Endothelial cell of umbilical vein (primary cell): ENCODE measurements at regions not wholly inside any gene's neighbourhood (a gene's known extent, or its start where the extent isn't known, plus 50 kb on each side); places are given as distances from the start of the nearest gene placed in this dataset.

Source experiments
- BruUV-seq: library from RNA; stranded (reverse); fragments of 400-500 nt; replicated peaks from 2 replicates; lab custom pipeline; 2021; lab: Mats Ljungman, UMichigan
- CTCF ChIA-PET: fragments of 300-600, 350-600 bp; sonication (Branson Sonifier 250); formaldehyde crosslinking; loops from one replicate; lab custom pipeline; 2021; ENCODE audit warnings: antibody characterized with exemption, inconsistent platforms; lab: Charles Lee
- POLR2A ChIA-PET: fragments of 300-600, 350-600 bp; sonication (Branson Sonifier 250); formaldehyde crosslinking; loops from one replicate; lab custom pipeline; 2021; ENCODE audit warnings: antibody characterized with exemption, inconsistent platforms; lab: Charles Lee
- DNase-seq: peaks from one replicate; pipeline ENCODE4 v3.0.0-alpha.2; 2011; ENCODE audit warnings: low read depth, low spot score
- FAIRE-seq: peaks from 2 replicates; lab custom pipeline; 2011; peaks lifted over from hg19 to GRCh38; lab: Jason Lieb, UNC
- H2AFZ ChIP-seq: 2 replicates; pipeline ENCODE4 v1.6.0; 2012; ENCODE audit warnings: low read depth, low read length, control low read depth, inconsistent platforms
- H3K27ac ChIP-seq: 2 replicates; pipeline ENCODE4 v1.5.1; 2011; ENCODE audit warnings: low read depth, mild to moderate bottlenecking, control low read depth, low read length, moderate library complexity; ENCODE audit not compliant: insufficient read depth
- H3K27me3 ChIP-seq, 2 experiments: 2 replicates each; pipeline versions ENCODE4 v1.6.0 to v1.6.1; 2011; ENCODE audit warnings: low read length in 2 of 2, mixed read lengths in 1 of 2; ENCODE audit not compliant: control insufficient read depth in 2 of 2, insufficient read depth in 2 of 2
- H3K36me3 ChIP-seq, 2 experiments: 2 replicates in 1 of 2; 3 replicates in 1 of 2; pipeline ENCODE4 v1.5.1; 2011; ENCODE audit warnings: low read length in 2 of 2, mild to moderate bottlenecking in 1 of 2, moderate library complexity in 1 of 2; ENCODE audit not compliant: control insufficient read depth in 2 of 2, insufficient read depth in 2 of 2; ENCODE audit errors: extremely low read depth in 1 of 2
- H3K4me1 ChIP-seq: 3 replicates; pipeline ENCODE4 v1.5.1; 2011; ENCODE audit warnings: mild to moderate bottlenecking, low read length; ENCODE audit not compliant: control insufficient read depth, insufficient read depth; ENCODE audit errors: extremely low read depth
- H3K4me2 ChIP-seq: 2 replicates; pipeline ENCODE4 v1.6.1; 2011; ENCODE audit warnings: low read length, control low read depth, mixed read lengths; ENCODE audit not compliant: insufficient read depth
- H3K4me3 ChIP-seq, 3 experiments: fragments of 200-600 bp in 1 of 3; sonication (generic), shearing (Covaris generic) in 1 of 3; replicated peaks in 1 of 3; 2 replicates each; pipeline ENCODE4 v1.5.1; 2011 to 2016; ENCODE audit warnings: control low read depth in 3 of 3, low read length in 3 of 3, mild to moderate bottlenecking in 2 of 3, inconsistent platforms in 1 of 3, low read depth in 1 of 3, moderate library complexity in 1 of 3; ENCODE audit not compliant: insufficient read depth in 1 of 3
- H3K79me2 ChIP-seq: 2 replicates; pipeline ENCODE4 v1.6.0; 2012; ENCODE audit warnings: low read length, inconsistent platforms; ENCODE audit not compliant: control insufficient read depth, insufficient read depth
- H3K9ac ChIP-seq: replicated peaks from 2 replicates; pipeline ENCODE3; 2011; ENCODE audit warnings: low read length, control low read depth; ENCODE audit not compliant: insufficient read depth; ENCODE audit errors: extremely low read depth
- H3K9me1 ChIP-seq: replicated peaks from 3 replicates; pipeline ENCODE4 v1.6.0; 2011; ENCODE audit warnings: mild to moderate bottlenecking, low read length; ENCODE audit not compliant: control insufficient read depth, insufficient read depth; ENCODE audit errors: extremely low read depth
- H3K9me3 ChIP-seq: replicated peaks from 2 replicates; pipeline ENCODE4 v1.5.1; 2012; ENCODE audit warnings: low read length, inconsistent platforms; ENCODE audit not compliant: control insufficient read depth, insufficient read depth
- H4K20me1 ChIP-seq: replicated peaks from 2 replicates; pipeline ENCODE3; 2011; ENCODE audit warnings: mild to moderate bottlenecking, low read length; ENCODE audit not compliant: control insufficient read depth, insufficient read depth; ENCODE audit errors: extremely low read depth
- CTCF ChIP-seq, 2 donors: IDR thresholded peaks; 1 replicate in 1 of 2; 2 replicates in 1 of 2; pipeline ENCODE4 v1.5.1; 2011; ENCODE audit warnings: low read length in 2 of 2, mild to moderate bottlenecking in 2 of 2, moderate library complexity in 2 of 2, control low read depth in 1 of 2, inconsistent platforms in 1 of 2, low read depth in 1 of 2; ENCODE audit not compliant: insufficient read depth in 1 of 2; ENCODE audit errors: extremely low read depth in 1 of 2
- EZH2 ChIP-seq: IDR thresholded peaks from 2 replicates; pipeline ENCODE4 v1.6.1; 2012; ENCODE audit warnings: borderline replicate concordance, low read depth, mild to moderate bottlenecking, moderate library complexity, low read length, inconsistent platforms; ENCODE audit not compliant: severe bottlenecking
- FOS ChIP-seq: IDR thresholded peaks from 2 replicates; pipeline ENCODE4 v1.6.1; 2011; ENCODE audit warnings: mild to moderate bottlenecking, low read length, moderate library complexity, borderline replicate concordance; ENCODE audit not compliant: insufficient read depth
- GATA2 ChIP-seq: IDR thresholded peaks from 2 replicates; pipeline ENCODE4 v1.7.0; 2011; ENCODE audit warnings: low read depth, mild to moderate bottlenecking, moderate library complexity, mixed read lengths, low read length; ENCODE audit not compliant: insufficient read length, insufficient read depth
- JUN ChIP-seq: IDR thresholded peaks from 2 replicates; pipeline ENCODE4 v1.6.1; 2011; ENCODE audit warnings: borderline replicate concordance, low read depth; ENCODE audit not compliant: insufficient read length, insufficient read depth
- MYC ChIP-seq: IDR thresholded peaks from one replicate; pipeline ENCODE4 v1.6.1; 2011; ENCODE audit warnings: mild to moderate bottlenecking, low read depth, low read length
- POLR2A ChIP-seq: IDR thresholded peaks from 2 replicates; pipeline ENCODE4 v1.6.1; 2012; ENCODE audit warnings: low read depth, mild to moderate bottlenecking, control low read depth, low read length
- POLR2AphosphoS5 ChIP-seq: IDR thresholded peaks from 2 replicates; pipeline ENCODE4 v1.6.1; 2012; ENCODE audit warnings: low read depth, mild to moderate bottlenecking, control low read depth, low read length, moderate library complexity; ENCODE audit not compliant: insufficient read depth
- dilution Hi-C: fragments of 300-500 bp; cut with MboI; formaldehyde crosslinking; loops from one replicate; pipeline ENCODE4 v1.15.0; 2019; ENCODE audit warnings: low sequenced_read_pairs; ENCODE audit not compliant: extremely low pct_ligation_motif_present
- intact Hi-C: fragments of 100-400 bp; cut with micrococcal nuclease; formaldehyde crosslinking; loops from one replicate; pipeline ENCODE4 v1.10.0; 2022
- TF ChIP-seq, protein P1 (sequence below): IDR thresholded peaks from 2 replicates; pipeline ENCODE4 v1.6.1; 2011; ENCODE audit not compliant: insufficient read depth, insufficient read length

DNA sequence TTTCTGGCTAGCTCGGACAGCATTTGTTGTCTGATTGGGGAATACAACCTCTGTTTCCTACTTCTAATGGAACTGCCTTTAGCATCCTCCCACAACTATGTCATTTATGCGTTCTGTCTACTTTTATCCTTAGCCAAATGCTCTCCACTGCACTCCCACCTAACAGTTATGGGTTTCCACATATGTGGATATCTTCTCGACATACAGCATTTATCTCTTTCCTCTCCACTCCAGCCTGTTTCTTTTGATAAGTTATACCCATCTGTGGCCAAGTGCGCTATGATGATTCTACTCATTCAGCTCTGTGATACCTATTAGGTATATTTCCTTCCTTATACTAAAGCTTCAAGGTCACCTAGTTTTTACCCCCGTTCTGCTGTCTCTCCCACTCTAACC, 122.2 kb upstream of the NAP1L1 start:
- Histone ChIP-seq H3K79me2 (no peaks in the 10 kb centered on the region), H3K4me1 (no peaks in the 10 kb centered on the region), H3K27ac (no peak overlapping the region), H2AFZ (no peak overlapping the region), H3K36me3 (no peaks in the 10 kb centered on the region), H3K27me3 (no peaks in the 10 kb centered on the region), H3K4me3 (no peak overlapping the region), H3K4me2 (no peak overlapping the region), H3K9ac (no peak overlapping the region), H3K9me1 (no peaks in the 10 kb centered on the region), H3K9me3 (no peaks in the 10 kb centered on the region), H4K20me1 (no peaks in the 10 kb centered on the region)
- ChIA-PET CTCF (no interaction called here), POLR2A (interaction anchor here (0.5 kb wide), 1 partner anchor 35 kb away, joined by 4 read pairs; no protein-coding TSS in a partner anchor)
- FAIRE-seq (no peak), DNase-seq (no peak)
- TF ChIP-seq POLR2AphosphoS5 (no peak), FOS (no peak), EZH2 (no peak), MYC (no peak), GATA2 (no peak), CTCF (IDR thresholded peaks at IDR 0.05; ENCODE audit: extremely low read depth in 1 of 2, insufficient read depth in 1 of 2, low read depth in 1 of 2, low read length in 2 of 2) (no peak), POLR2A (no peak), JUN (no peak)
- TF ChIP-seq, protein P1, sequence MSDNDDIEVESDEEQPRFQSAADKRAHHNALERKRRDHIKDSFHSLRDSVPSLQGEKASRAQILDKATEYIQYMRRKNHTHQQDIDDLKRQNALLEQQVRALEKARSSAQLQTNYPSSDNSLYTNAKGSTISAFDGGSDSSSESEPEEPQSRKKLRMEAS = no peak
- BruUV-seq = no TSS peak
- intact Hi-C loops (no loop called here), dilution Hi-C loops (no loop called here)
